Retina (tissue), 1 donor: ENCODE measurements at regions not wholly inside any gene's neighbourhood (a gene's known extent, or its start where the extent isn't known, plus 50 kb on each side); places are given as distances from the start of the nearest gene placed in this dataset.

ENCODE experiments used
- DNase-seq: peaks from one replicate; pipeline ENCODE4 v3.0.0-alpha.2; 2016

GRCh38 chr10:118102121-118102520 lies 55.4 kb upstream of the RAB11FIP2 start:
- no peak for DNase-seq

GRCh38 chr10:118101501-118101900 lies 54.8 kb upstream of the RAB11FIP2 start:
- no peak for DNase-seq
